ENCODE measurements at regions not wholly inside any gene's neighbourhood (a gene's known extent, or its start where the extent isn't known, plus 50 kb on each side); places are given as distances from the start of the nearest gene placed in this dataset.

- no peak for TF ChIP-seq NRF1 (IDR thresholded peaks at IDR 0.05; ENCODE audit: low read depth, low read length)
- TF ChIP-seq JUN (IDR thresholded peaks at IDR 0.05; ENCODE audit: low read depth, low read length): no peak
- TF ChIP-seq CTCF (IDR thresholded peaks at IDR 0.05; ENCODE audit: control extremely low read depth in 1 of 3, insufficient read depth in 1 of 3, low read depth in 1 of 3, low read length in 3 of 3): no peak
- no peak for TF ChIP-seq ZNF274 (IDR thresholded peaks at IDR 0.05; ENCODE audit: borderline replicate concordance, extremely low read depth, low read length)
- TF ChIP-seq CEBPB (IDR thresholded peaks at IDR 0.05; ENCODE audit: low read depth, low read length): no peak
- TF ChIP-seq CBX5 (IDR thresholded peaks at IDR 0.05; ENCODE audit: low read depth, low read length): no peak
- TF ChIP-seq CHD2 (IDR thresholded peaks at IDR 0.05; ENCODE audit: low read length): no peak
- no peak for TF ChIP-seq RFX5 (IDR thresholded peaks at IDR 0.05; ENCODE audit: borderline replicate concordance, low read depth, low read length)
- TF ChIP-seq POLR2AphosphoS5 (IDR thresholded peaks at IDR 0.05; ENCODE audit: low read depth, low read length): no peak
- no peak for TF ChIP-seq POLR2A (IDR thresholded peaks at IDR 0.05; ENCODE audit: control extremely low read depth in 1 of 2, low read depth in 2 of 2, low read length in 2 of 2)
- no peak for TF ChIP-seq PHF8 (conservative IDR thresholded peaks at IDR 0.05; ENCODE audit: low read depth, low read length)
- TF ChIP-seq RAD21 (IDR thresholded peaks at IDR 0.05 in 1 of 2, conservative IDR thresholded peaks at IDR 0.05 in 1 of 2; ENCODE audit: low read depth in 2 of 2, low read length in 2 of 2): no peak
These were observed 711.6 kb downstream of the PCDH19 start for GRCh38 chrX:99698451-99698850.

All from H1 (cell line).